ENCODE measurements at regions not wholly inside any gene's neighbourhood (a gene's known extent, or its start where the extent isn't known, plus 50 kb on each side); places are given as distances from the start of the nearest gene placed in this dataset.

DNA sequence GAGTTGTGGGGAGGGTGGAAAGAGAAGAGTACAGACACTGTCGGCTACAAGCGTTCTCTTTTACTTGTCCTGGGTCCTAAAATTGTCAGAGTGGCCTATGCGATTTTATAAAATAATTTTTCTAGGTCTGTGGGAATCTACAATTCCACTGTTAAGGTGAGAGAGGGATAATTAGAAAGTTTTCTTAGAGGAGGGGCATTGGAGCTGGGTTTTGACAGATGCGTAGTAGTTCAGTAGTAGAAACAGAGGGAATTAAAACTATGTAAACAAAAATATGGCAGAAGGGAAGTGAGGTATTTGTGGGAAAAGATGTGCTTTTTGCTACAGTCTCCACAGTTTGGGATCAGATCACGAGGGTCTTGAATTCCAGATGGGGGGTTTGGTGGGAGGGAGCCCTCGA is 129.1 kb upstream of the SHB start:
- CTCF ChIA-PET = no interaction called here
- no peak overlapping the region for H3K27ac ChIP-seq (ENCODE audit: low read depth in 1 of 2, low read length in 2 of 2)
- H3K27me3 Mint-ChIP-seq = no peaks in the 10 kb centered on the region
- ATAC-seq (ENCODE audit: poor library complexity) (no peak), DNase-seq (no peak)
- H3K4me3 Mint-ChIP-seq = no peak overlapping the region
- H3K4me3 ChIP-seq (ENCODE audit: low read length) = no peak overlapping the region
- peaks cover 0 to 4% of the 10 kb centered on the region in 2 experiments for H3K9me3 ChIP-seq (ENCODE audit: control insufficient read depth in 1 of 2, insufficient read depth in 1 of 2, low read length in 2 of 2)
- POLR2A ChIA-PET = no interaction called here
- no peaks in the 10 kb centered on the region for H3K4me1 ChIP-seq (ENCODE audit: insufficient read depth, low read length)
- H3K27ac Mint-ChIP-seq = no peak overlapping the region
- H3K27me3 ChIP-seq (ENCODE audit: control insufficient read depth in 1 of 2, insufficient read depth in 2 of 2, low read length in 2 of 2) = peaks cover 0 to 3% of the 10 kb centered on the region in 2 experiments
- no peaks in the 10 kb centered on the region for H3K9me3 Mint-ChIP-seq
- no peaks in the 10 kb centered on the region for H3K4me1 Mint-ChIP-seq (ENCODE audit: low read depth)
- TF ChIP-seq, protein P1, sequence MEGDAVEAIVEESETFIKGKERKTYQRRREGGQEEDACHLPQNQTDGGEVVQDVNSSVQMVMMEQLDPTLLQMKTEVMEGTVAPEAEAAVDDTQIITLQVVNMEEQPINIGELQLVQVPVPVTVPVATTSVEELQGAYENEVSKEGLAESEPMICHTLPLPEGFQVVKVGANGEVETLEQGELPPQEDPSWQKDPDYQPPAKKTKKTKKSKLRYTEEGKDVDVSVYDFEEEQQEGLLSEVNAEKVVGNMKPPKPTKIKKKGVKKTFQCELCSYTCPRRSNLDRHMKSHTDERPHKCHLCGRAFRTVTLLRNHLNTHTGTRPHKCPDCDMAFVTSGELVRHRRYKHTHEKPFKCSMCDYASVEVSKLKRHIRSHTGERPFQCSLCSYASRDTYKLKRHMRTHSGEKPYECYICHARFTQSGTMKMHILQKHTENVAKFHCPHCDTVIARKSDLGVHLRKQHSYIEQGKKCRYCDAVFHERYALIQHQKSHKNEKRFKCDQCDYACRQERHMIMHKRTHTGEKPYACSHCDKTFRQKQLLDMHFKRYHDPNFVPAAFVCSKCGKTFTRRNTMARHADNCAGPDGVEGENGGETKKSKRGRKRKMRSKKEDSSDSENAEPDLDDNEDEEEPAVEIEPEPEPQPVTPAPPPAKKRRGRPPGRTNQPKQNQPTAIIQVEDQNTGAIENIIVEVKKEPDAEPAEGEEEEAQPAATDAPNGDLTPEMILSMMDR (IDR thresholded peaks at IDR 0.05) = no peak
- intact Hi-C loops (cut with DNase I, micrococcal nuclease) = no loop called here
- H3K36me3 ChIP-seq (ENCODE audit: insufficient read depth, low read length) = no peaks in the 10 kb centered on the region
- no peaks in the 10 kb centered on the region for H3K36me3 Mint-ChIP-seq (ENCODE audit: low read depth)

DNA sequence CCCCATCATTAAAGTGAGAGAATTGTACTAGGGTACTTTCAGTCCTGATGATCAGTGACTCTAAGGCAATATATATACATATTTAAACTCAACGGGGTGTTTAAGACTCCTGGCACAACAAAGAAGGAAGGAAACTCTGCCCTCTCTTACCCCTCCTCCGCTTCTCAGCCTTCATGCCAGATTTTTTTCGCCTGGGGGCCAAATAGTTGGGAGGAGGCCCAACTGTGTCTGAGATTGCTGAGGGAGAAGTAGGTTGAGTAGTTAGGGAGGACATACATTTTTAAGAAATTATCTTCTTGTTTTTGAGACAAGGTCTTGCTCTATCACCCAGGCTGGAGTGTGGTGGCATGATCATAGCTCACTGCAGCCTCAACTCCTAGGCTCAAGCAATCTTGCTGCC is 127.7 kb upstream of the SHB start:
- DNase-seq (no peak), ATAC-seq (ENCODE audit: poor library complexity) (no peak)
- Mint-ChIP-seq H3K27me3 (no peaks in the 10 kb centered on the region), H3K4me3 (no peak overlapping the region), H3K36me3 (ENCODE audit: low read depth) (no peaks in the 10 kb centered on the region), H3K9me3 (no peaks in the 10 kb centered on the region), H3K4me1 (ENCODE audit: low read depth) (no peaks in the 10 kb centered on the region), H3K27ac (no peak overlapping the region)
- Histone ChIP-seq H3K36me3 (ENCODE audit: insufficient read depth, low read length) (no peaks in the 10 kb centered on the region), H3K4me3 (ENCODE audit: low read length) (no peak overlapping the region), H3K9me3 (ENCODE audit: control insufficient read depth in 1 of 2, insufficient read depth in 1 of 2, low read length in 2 of 2) (peaks cover 0 to 4% of the 10 kb centered on the region in 2 experiments), H3K4me1 (ENCODE audit: insufficient read depth, low read length) (no peaks in the 10 kb centered on the region), H3K27me3 (ENCODE audit: control insufficient read depth in 1 of 2, insufficient read depth in 2 of 2, low read length in 2 of 2) (peaks cover 0 to 3% of the 10 kb centered on the region in 2 experiments), H3K27ac (ENCODE audit: low read depth in 1 of 2, low read length in 2 of 2) (no peak overlapping the region)
- intact Hi-C loops (cut with DNase I, micrococcal nuclease) = no loop called here
- ChIA-PET POLR2A (no interaction called here), CTCF (no interaction called here)
- TF ChIP-seq, protein P1 (IDR thresholded peaks at IDR 0.05) = no peak

DNA sequence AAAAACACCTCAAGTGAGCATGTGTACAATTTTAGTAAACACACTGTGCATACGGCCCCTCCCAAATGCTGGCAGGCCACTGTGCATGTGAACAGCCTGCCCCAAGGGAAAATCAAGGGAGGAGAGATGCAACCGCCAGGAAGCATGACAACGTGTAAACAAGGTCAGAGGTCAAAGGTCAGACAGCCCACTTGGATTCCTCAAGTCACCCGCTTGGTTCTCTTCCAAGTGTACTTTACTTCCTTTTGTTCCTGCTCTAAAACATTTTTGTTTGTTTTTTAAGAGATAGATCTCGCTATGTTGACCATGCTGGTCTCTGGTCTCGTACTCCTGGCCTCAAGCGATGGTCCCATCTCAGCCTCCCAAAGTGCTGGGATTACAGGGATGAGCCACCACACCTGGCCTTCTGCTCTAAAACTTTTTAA is 126.7 kb upstream of the SHB start:
- no peaks in the 10 kb centered on the region for H3K9me3 Mint-ChIP-seq
- no peak overlapping the region for H3K4me3 Mint-ChIP-seq
- intact Hi-C loops (cut with DNase I, micrococcal nuclease) = no loop called here
- ChIA-PET POLR2A (no interaction called here), CTCF (no interaction called here)
- Histone ChIP-seq H3K4me3 (ENCODE audit: low read length) (no peak overlapping the region), H3K27me3 (ENCODE audit: control insufficient read depth in 1 of 2, insufficient read depth in 2 of 2, low read length in 2 of 2) (peaks cover 0 to 3% of the 10 kb centered on the region in 2 experiments), H3K36me3 (ENCODE audit: insufficient read depth, low read length) (no peaks in the 10 kb centered on the region), H3K27ac (ENCODE audit: low read depth in 1 of 2, low read length in 2 of 2) (no peak overlapping the region), H3K9me3 (ENCODE audit: control insufficient read depth in 1 of 2, insufficient read depth in 1 of 2, low read length in 2 of 2) (peaks cover 0 to 4% of the 10 kb centered on the region in 2 experiments), H3K4me1 (ENCODE audit: insufficient read depth, low read length) (no peaks in the 10 kb centered on the region)
- H3K4me1 Mint-ChIP-seq (ENCODE audit: low read depth) = no peaks in the 10 kb centered on the region
- no peak for DNase-seq
- ATAC-seq (ENCODE audit: poor library complexity) = no peak
- no peaks in the 10 kb centered on the region for H3K27me3 Mint-ChIP-seq
- TF ChIP-seq, protein P1 (IDR thresholded peaks at IDR 0.05) = no peak
- H3K27ac Mint-ChIP-seq = no peak overlapping the region
- H3K36me3 Mint-ChIP-seq (ENCODE audit: low read depth) = no peaks in the 10 kb centered on the region
